SU-DHL-6 (cell line): ENCODE measurements at regions not wholly inside any gene's neighbourhood (a gene's known extent, or its start where the extent isn't known, plus 50 kb on each side); places are given as distances from the start of the nearest gene placed in this dataset.

Experiments used
- H2AFZ ChIP-seq: fragments of 200-600 bp; sonication (generic); 2 replicates; pipeline ENCODE4 v1.6.1; 2014; ENCODE audit warnings: low read depth, mild to moderate bottlenecking, moderate library complexity, mixed read lengths, antibody characterized with exemption, low read length; ENCODE audit not compliant: severe bottlenecking
- H3F3A ChIP-seq: fragments of 200-600 bp; shearing (Covaris generic); 2 replicates; pipeline ENCODE4 v1.6.0; 2016; ENCODE audit warnings: antibody characterized with exemption, mild to moderate bottlenecking; ENCODE audit not compliant: insufficient read depth
- H3K27ac ChIP-seq: fragments of 200-600 bp; sonication (generic); 2 replicates; pipeline ENCODE4 v1.5.1; 2016; ENCODE audit warnings: low read depth, mild to moderate bottlenecking, low read length, moderate library complexity, mixed read lengths
- H3K27me3 ChIP-seq: fragments of 200-600 bp; sonication (generic), shearing (Covaris generic); 2 replicates; pipeline ENCODE4 v1.6.0; 2014; ENCODE audit warnings: mild to moderate bottlenecking, low read length
- H3K36me3 ChIP-seq: fragments of 200-600 bp; sonication (generic); 2 replicates; pipeline ENCODE4 v1.6.1; 2014; ENCODE audit warnings: mild to moderate bottlenecking, low read length, mixed read lengths
- H3K4me2 ChIP-seq: fragments of 300-600, 200-600 bp; shearing (Covaris generic), sonication (generic); 2 replicates; pipeline ENCODE4 v1.6.0; 2014; ENCODE audit warnings: low read length, low read depth, mild to moderate bottlenecking; ENCODE audit not compliant: poor library complexity, severe bottlenecking
- H3K4me3 ChIP-seq: fragments of 200-600 bp; sonication (generic); 2 replicates; pipeline ENCODE4 v1.5.1; 2014; ENCODE audit warnings: antibody characterized with exemption, low read length, mild to moderate bottlenecking, mixed read lengths; ENCODE audit not compliant: insufficient read depth, poor library complexity, severe bottlenecking
- H3K79me2 ChIP-seq: fragments of 200-600 bp; sonication (generic); 2 replicates; pipeline ENCODE4 v1.6.1; 2014; ENCODE audit warnings: mild to moderate bottlenecking, low read length, moderate library complexity; ENCODE audit not compliant: insufficient read depth
- H3K9ac ChIP-seq: fragments of 200-600 bp; sonication (generic); 2 replicates; pipeline ENCODE4 v1.7.0; 2014; ENCODE audit warnings: mild to moderate bottlenecking, low read length
- H3K9me2 ChIP-seq: fragments of 200-600 bp; sonication (generic); replicated peaks from 2 replicates; pipeline ENCODE4 v1.6.1; 2014; ENCODE audit warnings: low read length; ENCODE audit not compliant: insufficient read depth
- H3K9me3 ChIP-seq: fragments of 200-600 bp; sonication (generic); 2 replicates; pipeline ENCODE4 v1.6.1; 2014; ENCODE audit warnings: low read length, mixed read lengths; ENCODE audit not compliant: insufficient read depth
- H4K20me1 ChIP-seq: fragments of 200-600 bp; sonication (generic); 2 replicates; pipeline ENCODE4 v1.6.1; 2014; ENCODE audit warnings: low read depth, mild to moderate bottlenecking, antibody characterized with exemption, low read length, moderate library complexity, mixed read lengths
- CTCF ChIP-seq: fragments of 200-600 bp; sonication (generic); IDR thresholded peaks from one replicate; pipeline ENCODE4 v1.5.1; 2017; ENCODE audit warnings: antibody characterized with exemption, mild to moderate bottlenecking, low read length, moderate library complexity; ENCODE audit not compliant: insufficient read depth, poor library complexity, severe bottlenecking
- EZH2phosphoT487 ChIP-seq: fragments of 200-600 bp; sonication (generic), shearing (Covaris generic); conservative IDR thresholded peaks from 2 replicates; pipeline ENCODE4 v1.6.1; 2018; ENCODE audit warnings: mild to moderate bottlenecking, antibody characterized with exemption, low read length, moderate library complexity, mixed read lengths

- H3K27ac ChIP-seq, result no peak overlapping the region
- no peak overlapping the region for H3K9ac ChIP-seq
- no peak overlapping the region for H3K4me2 ChIP-seq
- H3K36me3 ChIP-seq, result no peaks in the 10 kb centered on the region
- H2AFZ ChIP-seq, result no peak overlapping the region
- no peaks in the 10 kb centered on the region for H3F3A ChIP-seq
- H3K4me3 ChIP-seq, result no peak overlapping the region
- H4K20me1 ChIP-seq, result no peaks in the 10 kb centered on the region
- TF ChIP-seq EZH2phosphoT487 (no peak), CTCF (no peak)
- no peaks in the 10 kb centered on the region for H3K9me3 ChIP-seq
- no peaks in the 10 kb centered on the region for H3K27me3 ChIP-seq
- no peaks in the 10 kb centered on the region for H3K9me2 ChIP-seq
- no peaks in the 10 kb centered on the region for H3K79me2 ChIP-seq
Measured at GRCh38 chr4:180622254-180622653, 1620.9 kb upstream of the TENM3 start.

GRCh38 chr4:180625653-180626052 is 1617.5 kb upstream of the TENM3 start:
- H3K27ac ChIP-seq, result no peak overlapping the region
- H2AFZ ChIP-seq, result no peak overlapping the region
- no peaks in the 10 kb centered on the region for H3K27me3 ChIP-seq
- no peaks in the 10 kb centered on the region for H3K9me3 ChIP-seq
- no peaks in the 10 kb centered on the region for H3K9me2 ChIP-seq
- no peaks in the 10 kb centered on the region for H3K79me2 ChIP-seq
- no peak overlapping the region for H3K9ac ChIP-seq
- no peak overlapping the region for H3K4me2 ChIP-seq
- H3K4me3 ChIP-seq, result no peak overlapping the region
- no peaks in the 10 kb centered on the region for H3K36me3 ChIP-seq
- H4K20me1 ChIP-seq, result no peaks in the 10 kb centered on the region
- TF ChIP-seq CTCF (no peak), EZH2phosphoT487 (no peak)
- H3F3A ChIP-seq, result no peaks in the 10 kb centered on the region

GRCh38 chr4:180630012-180630665 is 1613.1 kb upstream of the TENM3 start:
- Histone ChIP-seq H3F3A (no peaks in the 10 kb centered on the region), H3K9me2 (no peaks in the 10 kb centered on the region), H3K79me2 (no peaks in the 10 kb centered on the region), H3K4me2 (no peak overlapping the region), H2AFZ (no peak overlapping the region), H3K9ac (no peak overlapping the region), H4K20me1 (no peaks in the 10 kb centered on the region), H3K4me3 (no peak overlapping the region), H3K36me3 (no peaks in the 10 kb centered on the region), H3K27me3 (no peaks in the 10 kb centered on the region), H3K9me3 (no peaks in the 10 kb centered on the region), H3K27ac (no peak overlapping the region)
- TF ChIP-seq CTCF, result no peak
- no peak for TF ChIP-seq EZH2phosphoT487
